GM18511 (cell line): ENCODE measurements at regions not wholly inside any gene's neighbourhood (a gene's known extent, or its start where the extent isn't known, plus 50 kb on each side); places are given as distances from the start of the nearest gene placed in this dataset.
"Not testable (repeated sequence)": the region's sequence is repeated elsewhere in the genome, so short reads cannot be mapped to it uniquely, and the experiment has no call there.

Experiments
- ATAC-seq: cut with Tn5 transposase; IDR thresholded peaks from one replicate; pipeline ENCODE4 v1.9.1; 2021; ENCODE audit warnings: mild to moderate bottlenecking, moderate library complexity; ENCODE audit not compliant: unreplicated experiment

- ATAC-seq = no peak
These were observed 308.2 kb upstream of the HTR1E start for GRCh38 chr6:86629123-86629522.

DNA sequence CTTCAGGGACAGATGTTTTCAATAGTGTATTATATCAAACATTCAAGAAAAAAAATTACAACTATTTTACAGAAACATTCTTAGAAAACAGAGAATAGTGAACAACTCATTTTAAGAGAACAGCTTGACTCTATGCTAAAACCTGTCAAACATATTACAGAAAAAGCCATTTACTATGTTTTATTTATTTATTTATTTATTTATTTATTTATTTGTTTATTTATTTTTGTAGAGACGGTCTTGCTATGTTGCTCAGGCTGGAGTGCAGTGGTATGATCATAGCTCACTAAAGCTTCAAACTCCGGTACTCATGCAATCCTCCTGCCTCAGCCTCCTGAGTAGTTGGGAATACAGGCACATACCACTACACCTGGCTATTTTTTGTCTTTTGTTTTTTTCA lies 317.9 kb upstream of the HTR1E start:
- no peak for ATAC-seq

- no peak for ATAC-seq
These were observed 322.0 kb upstream of the HTR1E start for GRCh38 chr6:86615299-86615698.

DNA sequence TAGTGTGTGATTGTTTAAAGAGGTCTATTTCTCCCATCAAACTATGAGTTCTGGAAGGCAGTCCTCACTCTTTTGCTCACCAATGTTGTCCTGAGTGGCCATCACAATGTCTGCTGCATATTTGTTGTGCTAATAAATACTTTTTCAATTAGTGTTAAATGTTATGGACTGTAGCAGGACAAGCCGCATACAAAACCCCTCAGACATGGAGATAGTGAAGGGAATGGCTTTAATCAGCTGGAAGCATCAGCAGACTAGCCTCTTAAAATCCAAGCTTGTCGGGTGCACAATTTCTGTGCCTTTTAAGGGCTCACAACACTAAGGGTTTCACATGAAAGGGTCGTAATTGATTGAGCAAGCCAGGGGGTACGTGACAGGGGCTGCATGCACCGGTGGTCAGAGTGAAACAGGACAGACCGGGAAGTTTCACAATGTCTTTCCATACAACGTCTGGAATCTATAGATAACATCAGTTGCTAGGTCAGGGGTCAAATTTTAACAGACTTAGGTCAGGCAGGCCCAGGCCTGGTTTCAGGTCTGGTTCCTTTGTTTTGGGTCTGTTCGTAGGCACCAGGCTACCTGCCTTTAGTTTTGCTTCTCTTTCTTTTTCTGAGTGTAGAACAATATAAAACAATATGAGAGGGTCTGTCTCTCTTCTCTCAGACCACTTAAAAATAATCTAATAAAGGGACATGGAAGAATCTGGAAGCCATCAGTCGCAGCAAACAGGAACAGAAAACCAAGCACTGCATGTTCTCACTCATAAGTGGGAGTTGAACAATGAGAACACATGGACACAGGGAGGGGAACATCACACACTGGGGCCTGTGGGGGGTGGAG lies 327.6 kb upstream of the HTR1E start:
- no peak for ATAC-seq

GRCh38 chr6:86603364-86603763 lies 334.0 kb upstream of the HTR1E start:
- ATAC-seq = not testable (repeated sequence)

DNA sequence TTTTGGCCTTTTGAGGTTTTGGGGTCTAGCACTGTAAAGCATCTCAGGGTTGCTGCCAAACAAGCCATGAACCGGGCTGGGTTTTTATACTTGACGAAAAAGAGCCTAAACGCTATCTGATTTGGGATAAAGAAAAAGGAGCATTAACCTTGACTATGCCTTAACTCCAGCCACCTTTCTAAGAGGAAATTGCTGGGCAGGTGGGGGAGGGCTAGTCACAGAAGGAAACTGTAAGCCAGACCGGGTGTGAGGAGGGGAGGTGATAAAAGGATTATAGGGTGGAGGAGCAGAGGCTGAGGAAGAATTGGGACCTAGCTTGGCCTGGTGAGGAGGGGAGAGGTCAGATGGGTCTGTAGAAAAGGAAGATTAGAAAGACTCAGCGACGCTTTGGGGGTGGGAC lies 335.2 kb upstream of the HTR1E start:
- not testable (repeated sequence) for ATAC-seq

- ATAC-seq = not testable (repeated sequence)
These were observed 338.4 kb upstream of the HTR1E start for GRCh38 chr6:86598969-86599368.

GRCh38 chr6:86595641-86596040 lies 341.7 kb upstream of the HTR1E start:
- no peak for ATAC-seq

- ATAC-seq = no peak
These were observed 351.1 kb upstream of the HTR1E start for GRCh38 chr6:86586195-86586594.

DNA sequence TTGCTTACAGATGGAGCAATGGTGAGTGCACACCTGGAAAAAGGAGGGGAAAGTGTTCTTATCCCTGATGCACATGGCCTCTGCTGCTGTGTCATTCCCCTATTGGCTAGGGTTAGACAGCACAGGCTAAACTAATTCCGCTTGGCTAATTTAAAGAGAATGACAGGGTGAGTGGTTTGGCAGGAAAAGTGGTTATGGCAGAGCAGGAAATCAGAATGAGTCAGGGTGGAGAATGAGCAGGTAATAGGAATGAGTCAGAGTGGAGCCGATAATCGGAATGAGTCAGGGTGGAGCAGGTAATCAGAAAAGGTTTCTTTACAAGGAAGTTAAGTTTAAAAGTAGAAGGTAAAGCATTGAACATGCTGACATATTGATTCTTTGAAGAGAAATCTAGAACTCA lies 355.5 kb upstream of the HTR1E start:
- no peak for ATAC-seq

GRCh38 chr6:86563197-86563596 lies 374.1 kb upstream of the HTR1E start:
- ATAC-seq = no peak

DNA sequence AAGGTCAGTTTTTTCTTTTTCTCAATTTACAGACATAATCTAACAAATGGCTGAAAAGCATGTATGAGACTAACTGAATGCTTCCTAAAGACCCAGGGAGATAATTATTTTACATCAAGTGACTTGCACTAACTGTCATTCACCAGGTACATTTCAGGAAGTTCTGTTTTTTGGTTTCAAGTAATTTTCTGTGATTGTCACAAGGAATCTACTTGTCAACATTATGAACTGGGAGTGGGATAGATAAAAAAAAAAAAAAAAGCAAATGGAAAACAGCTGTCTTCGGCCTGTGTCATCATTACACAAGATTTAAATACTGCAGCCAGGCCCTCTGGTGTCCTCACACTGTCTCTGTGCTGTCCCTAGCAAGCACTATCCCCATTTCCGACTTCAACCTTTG lies 379.0 kb upstream of the HTR1E start:
- ATAC-seq = no peak

- no peak for ATAC-seq
These were observed 400.0 kb upstream of the HTR1E start for GRCh38 chr6:86537292-86537861.

GRCh38 chr6:86536121-86536520 lies 401.2 kb upstream of the HTR1E start:
- ATAC-seq = no peak

- no peak for ATAC-seq
These were observed 402.2 kb upstream of the HTR1E start for GRCh38 chr6:86535100-86535499.

GRCh38 chr6:86529635-86530034 lies 407.7 kb upstream of the HTR1E start:
- no peak for ATAC-seq

DNA sequence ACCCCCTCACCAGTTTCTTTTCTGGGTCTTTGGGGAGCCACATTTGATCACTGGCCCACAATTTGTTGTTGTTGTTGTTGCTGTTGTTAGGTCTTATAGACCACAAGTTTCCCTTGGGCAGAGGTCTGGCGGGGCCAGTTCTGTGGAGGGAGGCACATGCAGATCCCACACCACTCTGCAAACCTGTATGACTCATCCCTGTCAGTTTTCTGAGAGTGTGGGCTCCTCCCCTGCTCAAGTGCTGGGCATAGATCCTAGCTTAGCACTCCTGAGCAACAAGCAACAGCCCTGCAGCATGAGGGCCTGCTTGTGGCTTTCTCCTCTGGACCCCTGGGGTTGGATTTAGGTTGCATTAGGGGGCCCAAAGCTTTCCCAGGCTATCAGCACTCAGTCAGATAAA lies 411.1 kb upstream of the HTR1E start:
- peak; percentile 50 for ATAC-seq

- peak; percentile 55 for ATAC-seq
These were observed 421.2 kb upstream of the HTR1E start for GRCh38 chr6:86516087-86516486.

DNA sequence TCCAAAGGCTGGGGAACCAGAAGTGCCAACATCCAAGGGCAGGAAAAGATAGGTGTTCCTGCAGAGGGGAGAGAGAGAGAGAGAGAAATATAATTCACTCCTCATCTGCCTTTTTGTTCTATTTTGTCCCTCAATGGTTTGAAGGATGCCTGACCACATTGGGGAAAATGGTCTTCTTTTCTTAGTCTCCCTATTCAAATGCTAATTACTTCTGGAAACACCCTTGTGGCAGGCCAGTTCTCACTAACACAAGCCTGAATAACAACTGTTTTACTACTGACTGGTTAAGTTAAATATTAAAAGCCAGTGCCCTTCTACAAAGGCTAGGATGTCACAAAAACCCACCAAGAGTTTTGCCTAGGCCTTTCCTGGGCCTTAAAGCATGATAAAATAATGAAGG lies 425.4 kb upstream of the HTR1E start:
- ATAC-seq = no peak

GRCh38 chr6:86508230-86508629 lies 429.1 kb upstream of the HTR1E start:
- ATAC-seq = no peak

DNA sequence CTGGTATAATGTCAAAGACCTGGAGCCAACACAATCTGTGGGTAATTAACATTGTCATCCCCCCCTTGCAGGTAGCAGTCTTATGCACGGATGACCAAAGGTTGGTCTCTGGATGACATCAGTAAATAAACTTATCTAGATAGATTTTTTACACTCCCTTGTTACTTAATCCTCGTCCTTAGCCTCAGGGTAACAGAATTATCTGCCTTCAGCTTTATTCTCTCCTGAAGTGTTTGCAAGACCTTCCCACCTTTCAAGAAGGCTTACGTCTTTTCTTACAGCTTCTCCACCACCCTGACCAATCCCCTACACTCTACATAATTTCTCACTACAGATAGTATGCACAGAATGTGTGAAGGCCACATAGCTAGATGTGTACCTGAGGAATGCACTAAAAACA lies 434.8 kb upstream of the HTR1E start:
- ATAC-seq = no peak

GRCh38 chr6:86500035-86500434 lies 437.3 kb upstream of the HTR1E start:
- no peak for ATAC-seq

GRCh38 chr6:86489042-86489441 lies 448.3 kb upstream of the HTR1E start:
- not testable (repeated sequence) for ATAC-seq
